ENCODE measurements at regions not wholly inside any gene's neighbourhood (a gene's known extent, or its start where the extent isn't known, plus 50 kb on each side); places are given as distances from the start of the nearest gene placed in this dataset.

- no peak for DNase-seq (ENCODE audit: extremely low read depth, low read depth)
- no peak for TF ChIP-seq CTCF (IDR thresholded peaks at IDR 0.05; ENCODE audit: low read depth, low read length, missing control alignments)
- H3K4me3 ChIP-seq (replicated peaks; ENCODE audit: low read depth, low read length), result no peak overlapping the region
These were observed 609.7 kb downstream of the TBC1D22A start for GRCh38 chr22:47372111-47372581.

- no peak for TF ChIP-seq CTCF (IDR thresholded peaks at IDR 0.05; ENCODE audit: low read depth, low read length, missing control alignments)
- no peak overlapping the region for H3K4me3 ChIP-seq (replicated peaks; ENCODE audit: low read depth, low read length)
- DNase-seq (ENCODE audit: extremely low read depth, low read depth), result no peak
These were observed 609.0 kb downstream of the TBC1D22A start for GRCh38 chr22:47371263-47372090.

- no peak for DNase-seq (ENCODE audit: extremely low read depth, low read depth)
- H3K4me3 ChIP-seq (replicated peaks; ENCODE audit: low read depth, low read length), result no peak overlapping the region
- no peak for TF ChIP-seq CTCF (IDR thresholded peaks at IDR 0.05; ENCODE audit: low read depth, low read length, missing control alignments)
These were observed 608.2 kb downstream of the TBC1D22A start for GRCh38 chr22:47370448-47371262.

GRCh38 chr22:47369431-47370015 is 607.1 kb downstream of the TBC1D22A start:
- no peak for DNase-seq (ENCODE audit: extremely low read depth, low read depth)
- H3K4me3 ChIP-seq (replicated peaks; ENCODE audit: low read depth, low read length), result no peak overlapping the region
- TF ChIP-seq CTCF (IDR thresholded peaks at IDR 0.05; ENCODE audit: low read depth, low read length, missing control alignments), result no peak

GRCh38 chr22:47369020-47369419 is 606.6 kb downstream of the TBC1D22A start:
- no peak for TF ChIP-seq CTCF (IDR thresholded peaks at IDR 0.05; ENCODE audit: low read depth, low read length, missing control alignments)
- no peak for DNase-seq (ENCODE audit: extremely low read depth, low read depth)
- no peak overlapping the region for H3K4me3 ChIP-seq (replicated peaks; ENCODE audit: low read depth, low read length)

GRCh38 chr22:47367993-47368945 is 605.8 kb downstream of the TBC1D22A start:
- no peak for DNase-seq (ENCODE audit: extremely low read depth, low read depth)
- no peak overlapping the region for H3K4me3 ChIP-seq (replicated peaks; ENCODE audit: low read depth, low read length)
- no peak for TF ChIP-seq CTCF (IDR thresholded peaks at IDR 0.05; ENCODE audit: low read depth, low read length, missing control alignments)
